ENCODE measurements at regions not wholly inside any gene's neighbourhood (a gene's known extent, or its start where the extent isn't known, plus 50 kb on each side); places are given as distances from the start of the nearest gene placed in this dataset.
"Not testable (repeated sequence)": the region's sequence is repeated elsewhere in the genome, so short reads cannot be mapped to it uniquely, and the experiment has no call there.

GRCh38 chr6:112427011-112427410, 79.9 kb downstream of the RFPL4B start:
- TF ChIP-seq POLR2AphosphoS5 (IDR thresholded peaks at IDR 0.05; ENCODE audit: low read depth); CTCF (conservative IDR thresholded peaks at IDR 0.05; ENCODE audit: low read depth in 2 of 2); EZH2phosphoT487 (IDR thresholded peaks at IDR 0.05; ENCODE audit: unreplicated experiment); EZH2 (IDR thresholded peaks at IDR 0.05; ENCODE audit: low read depth, unreplicated experiment); ZNF331 (CRISPR knock-in tag; IDR thresholded peaks at IDR 0.05; ENCODE audit: low read depth); REST (IDR thresholded peaks at IDR 0.05; ENCODE audit: unreplicated experiment); ZNF114 (CRISPR knock-in tag; IDR thresholded peaks at IDR 0.05); CREB1 (CRISPR knock-in tag; IDR thresholded peaks at IDR 0.05; ENCODE audit: low read depth); ETS1 (IDR thresholded peaks at IDR 0.05); STAT1 (IDR thresholded peaks at IDR 0.05; ENCODE audit: unreplicated experiment): not testable (repeated sequence)
